ENCODE measurements at regions not wholly inside any gene's neighbourhood (a gene's known extent, or its start where the extent isn't known, plus 50 kb on each side); places are given as distances from the start of the nearest gene placed in this dataset.

DNA sequence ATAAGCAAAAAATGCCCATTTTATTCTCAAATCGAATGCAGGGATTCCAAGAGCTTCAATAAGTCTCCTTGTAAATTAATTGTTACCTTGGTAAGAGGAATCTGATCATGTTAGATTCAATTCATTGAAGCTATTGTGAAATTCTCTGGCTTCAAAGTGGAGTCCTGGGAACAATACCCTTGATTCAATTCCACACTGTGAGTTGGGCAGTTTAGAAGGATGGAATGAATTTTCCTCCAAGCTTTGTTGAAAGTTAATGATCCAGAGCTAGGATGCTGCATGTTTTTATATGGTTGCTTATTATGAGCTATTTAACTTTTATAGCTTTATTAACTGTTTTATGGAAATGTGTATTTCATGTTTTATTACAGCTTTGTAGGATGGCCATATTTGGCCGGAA is 89.9 kb upstream of the IGF1 start:
- TF ChIP-seq, protein P1, sequence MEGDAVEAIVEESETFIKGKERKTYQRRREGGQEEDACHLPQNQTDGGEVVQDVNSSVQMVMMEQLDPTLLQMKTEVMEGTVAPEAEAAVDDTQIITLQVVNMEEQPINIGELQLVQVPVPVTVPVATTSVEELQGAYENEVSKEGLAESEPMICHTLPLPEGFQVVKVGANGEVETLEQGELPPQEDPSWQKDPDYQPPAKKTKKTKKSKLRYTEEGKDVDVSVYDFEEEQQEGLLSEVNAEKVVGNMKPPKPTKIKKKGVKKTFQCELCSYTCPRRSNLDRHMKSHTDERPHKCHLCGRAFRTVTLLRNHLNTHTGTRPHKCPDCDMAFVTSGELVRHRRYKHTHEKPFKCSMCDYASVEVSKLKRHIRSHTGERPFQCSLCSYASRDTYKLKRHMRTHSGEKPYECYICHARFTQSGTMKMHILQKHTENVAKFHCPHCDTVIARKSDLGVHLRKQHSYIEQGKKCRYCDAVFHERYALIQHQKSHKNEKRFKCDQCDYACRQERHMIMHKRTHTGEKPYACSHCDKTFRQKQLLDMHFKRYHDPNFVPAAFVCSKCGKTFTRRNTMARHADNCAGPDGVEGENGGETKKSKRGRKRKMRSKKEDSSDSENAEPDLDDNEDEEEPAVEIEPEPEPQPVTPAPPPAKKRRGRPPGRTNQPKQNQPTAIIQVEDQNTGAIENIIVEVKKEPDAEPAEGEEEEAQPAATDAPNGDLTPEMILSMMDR (IDR thresholded peaks at IDR 0.05; ENCODE audit: low read depth, low read length), result no peak
- H3K4me3 ChIP-seq (ENCODE audit: low read depth, low read length), result no peak overlapping the region

DNA sequence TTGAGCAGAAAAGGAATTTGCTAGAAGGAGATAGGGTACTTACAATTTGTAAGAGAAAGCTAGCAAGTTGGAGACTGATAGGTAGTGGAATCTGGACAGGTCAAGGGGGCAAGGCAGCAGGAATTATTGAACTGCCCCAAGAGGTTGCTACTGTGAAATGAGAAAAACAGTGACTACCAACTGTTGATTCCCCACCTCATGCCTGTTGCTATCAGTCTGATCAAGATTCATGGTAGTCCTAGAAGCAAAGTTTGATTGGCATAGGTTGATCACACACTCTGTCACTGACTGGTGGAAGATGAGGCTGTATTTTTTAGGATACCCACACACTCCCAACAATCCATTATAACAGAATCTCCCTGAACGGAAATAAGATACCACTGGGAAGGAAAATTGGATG is 89.4 kb upstream of the IGF1 start:
- H3K4me3 ChIP-seq (ENCODE audit: low read depth, low read length), result no peak overlapping the region
- TF ChIP-seq, protein P1 (IDR thresholded peaks at IDR 0.05; ENCODE audit: low read depth, low read length), result no peak

- TF ChIP-seq, protein P1 (IDR thresholded peaks at IDR 0.05; ENCODE audit: low read depth, low read length), result no peak
- no peak overlapping the region for H3K4me3 ChIP-seq (ENCODE audit: low read depth, low read length)
Observed at GRCh38 chr12:102568276-102568675, 87.9 kb upstream of the IGF1 start.

GRCh38 chr12:102567031-102567985 is 86.9 kb upstream of the IGF1 start:
- H3K4me3 ChIP-seq (ENCODE audit: low read depth, low read length), result no peak overlapping the region
- TF ChIP-seq, protein P1 (IDR thresholded peaks at IDR 0.05; ENCODE audit: low read depth, low read length), result no peak

DNA sequence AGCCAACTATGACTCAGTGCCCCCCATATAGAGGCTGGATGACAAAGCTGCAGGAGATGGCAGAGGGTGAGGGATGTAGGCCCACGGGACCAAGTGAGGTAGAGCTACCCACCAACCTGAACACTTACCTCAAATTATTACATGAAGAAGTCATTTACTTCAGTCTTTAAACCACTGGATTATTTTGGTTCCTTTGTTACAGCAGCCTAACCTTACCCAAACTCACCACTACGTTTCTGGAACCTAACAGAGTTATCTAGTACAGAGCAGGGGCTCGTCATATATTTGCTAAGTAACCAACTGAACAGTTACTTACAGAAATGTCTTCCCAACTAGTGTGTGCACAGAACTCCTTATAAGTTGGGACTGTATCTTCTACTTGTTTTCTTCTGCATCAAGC is 85.2 kb upstream of the IGF1 start:
- no peak overlapping the region for H3K4me3 ChIP-seq (ENCODE audit: low read depth, low read length)
- TF ChIP-seq, protein P1 (IDR thresholded peaks at IDR 0.05; ENCODE audit: low read depth, low read length), result no peak

GRCh38 chr12:102564026-102564425 is 83.7 kb upstream of the IGF1 start:
- H3K4me3 ChIP-seq (ENCODE audit: low read depth, low read length), result no peak overlapping the region
- TF ChIP-seq, protein P1 (IDR thresholded peaks at IDR 0.05; ENCODE audit: low read depth, low read length), result no peak

DNA sequence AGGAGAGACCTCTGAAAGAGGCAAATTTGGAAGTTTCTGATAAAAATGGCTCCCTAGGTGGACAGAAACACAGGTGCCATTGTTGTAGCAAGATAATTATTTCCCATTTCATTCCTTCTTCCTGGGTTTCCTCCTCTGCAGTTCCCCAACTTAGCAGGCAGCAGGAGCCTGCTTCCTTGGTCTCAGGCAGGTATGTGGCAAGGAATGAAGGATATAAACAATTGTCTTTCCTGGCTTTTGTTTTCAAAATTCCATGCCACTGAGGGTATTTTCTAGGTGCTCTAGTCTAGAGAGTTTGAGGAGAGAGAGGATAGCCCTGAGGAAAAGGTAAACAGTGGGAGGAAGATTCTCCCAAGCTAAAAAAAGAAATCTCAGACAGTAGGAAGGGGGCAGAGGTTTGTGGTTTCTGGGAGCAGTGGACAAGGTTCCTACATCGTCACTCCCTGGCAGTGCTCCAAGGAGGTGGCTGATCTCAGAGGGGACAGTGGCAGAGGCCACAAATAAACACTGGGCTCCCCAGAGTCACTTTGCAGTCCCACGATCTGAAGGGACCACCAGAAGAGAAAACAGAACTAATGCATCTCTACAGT is 82.6 kb upstream of the IGF1 start:
- H3K4me3 ChIP-seq (ENCODE audit: low read depth, low read length), result no peak overlapping the region
- TF ChIP-seq, protein P1 (IDR thresholded peaks at IDR 0.05; ENCODE audit: low read depth, low read length), result no peak
